NB4 (cell line): ENCODE measurements at regions not wholly inside any gene's neighbourhood (a gene's known extent, or its start where the extent isn't known, plus 50 kb on each side); places are given as distances from the start of the nearest gene placed in this dataset.
A peak's percentile ranks its signal among the peaks of the same experiment; 100 is the strongest.

Experiments used
- DNase-seq: peaks from one replicate; pipeline ENCODE4 v3.0.0; 2010; ENCODE audit warnings: low read depth
- H3K4me3 ChIP-seq: one replicate; pipeline ENCODE4 v1.5.1; 2011; ENCODE audit warnings: mild to moderate bottlenecking, low read depth, low read length, moderate library complexity
- MYC ChIP-seq: IDR thresholded peaks from 2 replicates; pipeline ENCODE4 v1.6.1; 2011; ENCODE audit warnings: low read depth, low read length
- POLR2A ChIP-seq: IDR thresholded peaks from 2 replicates; pipeline ENCODE4 v1.6.1; 2011; ENCODE audit warnings: mild to moderate bottlenecking; ENCODE audit not compliant: insufficient read length; ENCODE audit errors: extremely low read depth
- TF ChIP-seq, protein P1 (sequence below): IDR thresholded peaks from 2 replicates; pipeline ENCODE4 v1.6.1; 2011; ENCODE audit warnings: low read depth, low read length
- TF ChIP-seq, protein P2 (sequence below): IDR thresholded peaks from one replicate; pipeline ENCODE4 v1.5.1; 2012; ENCODE audit warnings: low read depth, low read length

- TF ChIP-seq, protein P1, sequence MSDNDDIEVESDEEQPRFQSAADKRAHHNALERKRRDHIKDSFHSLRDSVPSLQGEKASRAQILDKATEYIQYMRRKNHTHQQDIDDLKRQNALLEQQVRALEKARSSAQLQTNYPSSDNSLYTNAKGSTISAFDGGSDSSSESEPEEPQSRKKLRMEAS = no peak
- TF ChIP-seq, protein P2, sequence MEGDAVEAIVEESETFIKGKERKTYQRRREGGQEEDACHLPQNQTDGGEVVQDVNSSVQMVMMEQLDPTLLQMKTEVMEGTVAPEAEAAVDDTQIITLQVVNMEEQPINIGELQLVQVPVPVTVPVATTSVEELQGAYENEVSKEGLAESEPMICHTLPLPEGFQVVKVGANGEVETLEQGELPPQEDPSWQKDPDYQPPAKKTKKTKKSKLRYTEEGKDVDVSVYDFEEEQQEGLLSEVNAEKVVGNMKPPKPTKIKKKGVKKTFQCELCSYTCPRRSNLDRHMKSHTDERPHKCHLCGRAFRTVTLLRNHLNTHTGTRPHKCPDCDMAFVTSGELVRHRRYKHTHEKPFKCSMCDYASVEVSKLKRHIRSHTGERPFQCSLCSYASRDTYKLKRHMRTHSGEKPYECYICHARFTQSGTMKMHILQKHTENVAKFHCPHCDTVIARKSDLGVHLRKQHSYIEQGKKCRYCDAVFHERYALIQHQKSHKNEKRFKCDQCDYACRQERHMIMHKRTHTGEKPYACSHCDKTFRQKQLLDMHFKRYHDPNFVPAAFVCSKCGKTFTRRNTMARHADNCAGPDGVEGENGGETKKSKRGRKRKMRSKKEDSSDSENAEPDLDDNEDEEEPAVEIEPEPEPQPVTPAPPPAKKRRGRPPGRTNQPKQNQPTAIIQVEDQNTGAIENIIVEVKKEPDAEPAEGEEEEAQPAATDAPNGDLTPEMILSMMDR = no peak
- TF ChIP-seq MYC (no peak), POLR2A (no peak)
- H3K4me3 ChIP-seq = no peak overlapping the region
- no peak for DNase-seq
Measured at GRCh38 chr6:132167929-132168892, 217.0 kb upstream of the CCN2 start.

GRCh38 chr6:132166526-132167051 lies 215.4 kb upstream of the CCN2 start:
- no peak for DNase-seq
- TF ChIP-seq, protein P1 = no peak
- no peak for TF ChIP-seq MYC
- TF ChIP-seq, protein P2 = no peak
- TF ChIP-seq POLR2A = no peak
- H3K4me3 ChIP-seq = no peak overlapping the region

GRCh38 chr6:132165677-132166076 lies 214.5 kb upstream of the CCN2 start:
- TF ChIP-seq POLR2A = no peak
- no peak overlapping the region for H3K4me3 ChIP-seq
- DNase-seq = no peak

DNA sequence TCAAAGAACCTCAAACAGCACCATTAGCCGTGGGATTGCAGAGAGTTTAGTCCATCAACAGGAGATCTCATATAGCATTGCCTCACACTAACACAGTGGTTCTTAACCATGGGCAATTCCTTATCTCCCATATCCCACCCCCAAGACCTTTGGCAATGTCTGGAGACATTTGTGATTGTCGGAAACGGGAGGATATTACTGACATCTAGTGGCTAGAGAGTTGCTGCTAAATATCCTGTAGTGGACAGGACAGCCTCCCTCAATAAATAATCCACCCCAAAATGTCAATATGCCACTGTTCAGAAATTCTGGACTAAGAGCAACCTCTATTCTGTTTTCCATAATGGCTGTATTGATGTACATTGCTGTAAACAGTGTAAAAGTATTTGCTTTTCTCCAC lies 210.1 kb upstream of the CCN2 start:
- no peak overlapping the region for H3K4me3 ChIP-seq
- TF ChIP-seq, protein P2 = peak; percentile 26
- TF ChIP-seq, protein P1 = no peak
- no peak for TF ChIP-seq MYC
- TF ChIP-seq POLR2A = no peak
- DNase-seq = peak; percentile 9

DNA sequence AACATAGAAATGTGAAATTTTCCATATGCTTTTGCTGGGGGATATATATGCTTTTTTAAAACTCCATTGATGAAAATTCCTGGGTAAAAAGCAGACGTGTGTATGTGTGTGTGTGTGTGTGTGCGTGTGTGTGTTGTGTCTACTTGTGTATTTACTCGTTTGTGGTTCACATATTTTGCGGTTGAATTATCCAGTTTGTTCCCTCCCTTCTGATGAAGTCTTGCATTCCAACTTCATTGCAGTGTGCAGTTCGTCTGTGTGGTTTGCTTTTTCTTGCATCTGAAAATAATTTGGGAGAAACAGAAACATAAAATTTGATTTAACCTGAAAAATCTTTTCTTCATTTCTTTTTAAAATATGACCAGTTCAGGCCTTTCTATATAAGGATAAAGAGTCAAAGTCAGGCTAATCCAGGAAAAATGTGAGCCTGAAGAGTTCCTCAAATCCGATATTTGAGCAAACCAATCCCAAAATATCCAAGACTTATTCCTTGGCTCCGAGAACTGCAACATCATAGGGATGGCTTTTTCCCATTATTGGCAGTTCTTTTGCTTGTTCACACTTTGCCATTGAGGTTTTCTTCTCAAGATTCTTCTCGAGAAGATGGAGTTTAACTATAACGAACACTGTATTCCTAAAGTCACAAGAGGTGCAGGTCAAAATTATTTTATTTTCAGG lies 202.2 kb upstream of the CCN2 start:
- no peak for TF ChIP-seq MYC
- TF ChIP-seq POLR2A = no peak
- TF ChIP-seq, protein P2 = no peak
- TF ChIP-seq, protein P1 = no peak
- no peak overlapping the region for H3K4me3 ChIP-seq
- DNase-seq = no peak

DNA sequence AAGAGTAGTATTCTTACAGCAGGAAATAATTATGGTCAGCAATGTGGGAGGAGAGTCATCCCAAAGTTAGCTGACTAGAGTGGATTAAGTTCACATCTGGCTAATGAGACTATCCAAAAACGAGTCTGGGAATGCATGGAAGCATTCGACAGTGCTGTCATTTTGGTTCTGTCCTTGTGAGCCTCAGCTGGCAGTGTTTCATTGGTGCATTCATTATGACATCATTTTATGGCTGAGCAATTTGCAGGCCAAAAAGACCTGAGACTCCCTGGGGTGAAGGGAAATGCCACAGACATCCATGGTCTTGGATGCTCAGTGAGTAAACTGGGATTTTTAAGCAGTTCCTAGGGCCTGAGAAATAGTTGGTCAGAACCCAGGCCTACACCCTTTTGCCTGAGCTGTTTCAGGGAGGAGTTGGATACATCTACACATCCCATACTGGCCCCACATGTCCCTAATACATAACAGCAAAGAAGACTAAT lies 196.4 kb upstream of the CCN2 start:
- TF ChIP-seq, protein P2 = no peak
- TF ChIP-seq MYC = no peak
- no peak for TF ChIP-seq POLR2A
- TF ChIP-seq, protein P1 = no peak
- DNase-seq = no peak
- H3K4me3 ChIP-seq = no peak overlapping the region
